GM10266 (cell line): ENCODE measurements at regions not wholly inside any gene's neighbourhood (a gene's known extent, or its start where the extent isn't known, plus 50 kb on each side); places are given as distances from the start of the nearest gene placed in this dataset.
"Not testable (repeated sequence)": the region's sequence is repeated elsewhere in the genome, so short reads cannot be mapped to it uniquely, and the experiment has no call there.

Experiments used
- DNase-seq: peaks from one replicate; pipeline ENCODE4 v3.0.0; 2012; ENCODE audit errors: extremely low spot score
- CTCF ChIP-seq: IDR thresholded peaks from 2 replicates; pipeline ENCODE4 v1.5.1; 2012; ENCODE audit warnings: mild to moderate bottlenecking, low read depth; ENCODE audit not compliant: control insufficient read depth, insufficient read depth; ENCODE audit errors: missing control alignments

- DNase-seq, result no peak
- no peak for TF ChIP-seq CTCF
These were observed 331.6 kb upstream of the ZFP42 start for GRCh38 chr4:187664011-187664410.

GRCh38 chr4:187665086-187665485 lies 330.5 kb upstream of the ZFP42 start:
- no peak for TF ChIP-seq CTCF
- DNase-seq, result no peak

- DNase-seq, result no peak
- no peak for TF ChIP-seq CTCF
These were observed 329.5 kb upstream of the ZFP42 start for GRCh38 chr4:187666034-187666433.

GRCh38 chr4:187666697-187667494 lies 328.7 kb upstream of the ZFP42 start:
- TF ChIP-seq CTCF, result no peak
- DNase-seq, result no peak

- DNase-seq, result no peak
- TF ChIP-seq CTCF, result no peak
These were observed 327.0 kb upstream of the ZFP42 start for GRCh38 chr4:187668526-187669082.

- not testable (repeated sequence) for DNase-seq
These were observed 324.1 kb upstream of the ZFP42 start for GRCh38 chr4:187671521-187671920.

- not testable (repeated sequence) for DNase-seq
These were observed 323.6 kb upstream of the ZFP42 start for GRCh38 chr4:187671958-187672357.

GRCh38 chr4:187672526-187672925 lies 323.0 kb upstream of the ZFP42 start:
- DNase-seq, result not testable (repeated sequence)

- no peak for TF ChIP-seq CTCF
- DNase-seq, result no peak
These were observed 316.1 kb upstream of the ZFP42 start for GRCh38 chr4:187679450-187679849.
